Smooth muscle cell (in vitro differentiated cells): ENCODE measurements at regions not wholly inside any gene's neighbourhood (a gene's known extent, or its start where the extent isn't known, plus 50 kb on each side); places are given as distances from the start of the nearest gene placed in this dataset.
A peak's percentile ranks its signal among the peaks of the same experiment; 100 is the strongest.

Experiments
- DNase-seq: peaks from one replicate; lab custom pipeline; 2025; ENCODE audit not compliant: unreplicated experiment; lab: John Stamatoyannopoulos, UW
- H2AFZ ChIP-seq: fragments of 200-600 bp; sonication (generic); 2 replicates; pipeline ENCODE4 v1.6.0; 2016; ENCODE audit warnings: antibody characterized with exemption, low read depth, mild to moderate bottlenecking
- H3F3A ChIP-seq: fragments of 200-600 bp; sonication (generic); 2 replicates; pipeline ENCODE4 v1.6.0; 2017; ENCODE audit warnings: antibody characterized with exemption, low read depth
- H3K27ac ChIP-seq: fragments of 200-600 bp; sonication (generic); 2 replicates; pipeline ENCODE4 v1.5.1; 2016; ENCODE audit warnings: low read depth, mild to moderate bottlenecking
- H3K27me3 ChIP-seq: fragments of 200-600 bp; sonication (generic); 2 replicates; pipeline ENCODE4 v1.6.1; 2016; ENCODE audit warnings: low read depth, mild to moderate bottlenecking
- H3K36me3 ChIP-seq: fragments of 200-600 bp; sonication (generic); 2 replicates; pipeline ENCODE4 v1.5.1; 2016; ENCODE audit warnings: low read depth
- H3K4me1 ChIP-seq: fragments of 200-600 bp; sonication (generic); 2 replicates; pipeline ENCODE4 v1.5.1; 2016; ENCODE audit warnings: low read depth
- H3K4me2 ChIP-seq: fragments of 200-600 bp; sonication (generic); 2 replicates; pipeline ENCODE4 v1.6.0; 2016; ENCODE audit warnings: mild to moderate bottlenecking
- H3K4me3 ChIP-seq: fragments of 200-600 bp; sonication (generic); 2 replicates; pipeline ENCODE4 v1.5.1; 2016; ENCODE audit warnings: mild to moderate bottlenecking
- H3K79me2 ChIP-seq: fragments of 200-600 bp; sonication (generic); 2 replicates; pipeline ENCODE4 v1.6.0; 2016; ENCODE audit warnings: low read depth, mild to moderate bottlenecking
- H3K9ac ChIP-seq: fragments of 200-600 bp; sonication (generic); 2 replicates; pipeline ENCODE4 v1.6.0; 2016; ENCODE audit warnings: low read depth
- H3K9me3 ChIP-seq: fragments of 200-600 bp; sonication (generic); replicated peaks from 2 replicates; pipeline ENCODE4 v1.5.1; 2016; ENCODE audit warnings: low read depth
- H4K20me1 ChIP-seq: fragments of 200-600 bp; sonication (generic); 2 replicates; pipeline ENCODE4 v1.6.0; 2016; ENCODE audit warnings: low read depth
- WGBS: methylation state at CpG from one replicate; pipeline ENCODE4 v1.1.7; 2016; ENCODE audit warnings: low lambda C conversion rate; 5-methylcytosine and 5-hydroxymethylcytosine counted together
- TF ChIP-seq, protein P1 (sequence below): fragments of 200-600 bp; sonication (generic); IDR thresholded peaks from 2 replicates; pipeline ENCODE4 v1.5.1; 2017; ENCODE audit warnings: borderline replicate concordance, mild to moderate bottlenecking, antibody characterized with exemption; ENCODE audit not compliant: insufficient read depth, poor library complexity, severe bottlenecking

GRCh38 chr5:35477321-35477720 is 140.3 kb upstream of the SPEF2 start:
- Histone ChIP-seq H3K79me2 (no peaks in the 10 kb centered on the region), H4K20me1 (no peaks in the 10 kb centered on the region), H3K4me3 (no peak overlapping the region), H3K27me3 (no peaks in the 10 kb centered on the region), H3K4me2 (no peak overlapping the region), H3K27ac (no peak overlapping the region), H3K36me3 (no peaks in the 10 kb centered on the region), H3F3A (no peaks in the 10 kb centered on the region), H2AFZ (peak overlapping the region; percentile 38), H3K4me1 (no peaks in the 10 kb centered on the region), H3K9ac (no peak overlapping the region), H3K9me3 (no peaks in the 10 kb centered on the region)
- TF ChIP-seq, protein P1, sequence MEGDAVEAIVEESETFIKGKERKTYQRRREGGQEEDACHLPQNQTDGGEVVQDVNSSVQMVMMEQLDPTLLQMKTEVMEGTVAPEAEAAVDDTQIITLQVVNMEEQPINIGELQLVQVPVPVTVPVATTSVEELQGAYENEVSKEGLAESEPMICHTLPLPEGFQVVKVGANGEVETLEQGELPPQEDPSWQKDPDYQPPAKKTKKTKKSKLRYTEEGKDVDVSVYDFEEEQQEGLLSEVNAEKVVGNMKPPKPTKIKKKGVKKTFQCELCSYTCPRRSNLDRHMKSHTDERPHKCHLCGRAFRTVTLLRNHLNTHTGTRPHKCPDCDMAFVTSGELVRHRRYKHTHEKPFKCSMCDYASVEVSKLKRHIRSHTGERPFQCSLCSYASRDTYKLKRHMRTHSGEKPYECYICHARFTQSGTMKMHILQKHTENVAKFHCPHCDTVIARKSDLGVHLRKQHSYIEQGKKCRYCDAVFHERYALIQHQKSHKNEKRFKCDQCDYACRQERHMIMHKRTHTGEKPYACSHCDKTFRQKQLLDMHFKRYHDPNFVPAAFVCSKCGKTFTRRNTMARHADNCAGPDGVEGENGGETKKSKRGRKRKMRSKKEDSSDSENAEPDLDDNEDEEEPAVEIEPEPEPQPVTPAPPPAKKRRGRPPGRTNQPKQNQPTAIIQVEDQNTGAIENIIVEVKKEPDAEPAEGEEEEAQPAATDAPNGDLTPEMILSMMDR = no peak
- DNase-seq = no peak

DNA sequence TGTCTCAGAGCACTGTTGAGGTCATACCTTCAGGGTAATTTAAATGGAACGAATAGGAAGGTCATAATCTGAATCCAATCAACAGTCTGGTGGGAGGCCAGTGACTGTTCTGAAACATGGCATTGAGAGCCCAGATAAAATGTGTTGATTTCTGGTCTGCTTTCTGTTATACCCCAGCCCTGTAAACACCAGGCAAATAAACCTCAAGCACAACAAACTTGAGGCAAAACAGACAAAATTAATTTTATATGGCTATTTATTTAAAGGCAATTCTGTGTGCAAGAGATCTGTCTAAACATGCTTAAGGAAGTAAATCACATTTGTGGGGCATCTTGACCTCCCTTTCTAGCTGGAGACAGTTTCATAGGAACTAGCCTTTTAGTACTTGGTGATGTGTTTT is 140.9 kb upstream of the SPEF2 start:
- DNase-seq = no peak

DNA sequence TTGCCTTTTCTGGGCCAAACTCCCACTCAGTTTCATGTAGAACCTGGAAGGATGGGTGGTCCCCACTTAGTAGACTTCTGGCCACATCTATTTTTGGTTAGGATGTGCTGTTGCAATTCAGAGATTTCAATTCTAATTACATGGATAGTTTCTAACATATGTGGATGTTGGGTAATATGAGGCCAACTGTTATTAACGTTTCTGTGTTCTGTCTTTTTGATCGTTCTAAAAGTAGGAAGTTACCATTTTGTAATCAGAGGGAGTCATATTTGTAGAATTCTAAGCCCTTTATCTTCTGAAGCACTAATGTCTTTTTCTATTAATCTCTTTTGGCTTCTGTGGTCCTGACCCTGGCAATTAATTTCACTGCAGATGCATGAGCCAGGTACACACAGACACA is 141.6 kb upstream of the SPEF2 start:
- 44% methylated on average over 2 of the region's 2 CpGs for WGBS
- Histone ChIP-seq H3K9ac (no peak overlapping the region), H3K79me2 (no peaks in the 10 kb centered on the region), H3K36me3 (no peaks in the 10 kb centered on the region), H3K4me1 (no peaks in the 10 kb centered on the region), H4K20me1 (no peaks in the 10 kb centered on the region), H3K27me3 (no peaks in the 10 kb centered on the region), H3K4me3 (no peak overlapping the region), H3K27ac (peak overlapping the region; percentile 32), H3F3A (no peaks in the 10 kb centered on the region), H3K9me3 (no peaks in the 10 kb centered on the region), H3K4me2 (peak overlapping the region; percentile 18), H2AFZ (peak overlapping the region; percentile 38)
- no peak for DNase-seq
- TF ChIP-seq, protein P1 = no peak

More for the DNA sequence above, 140.9 kb upstream of the SPEF2 start:
- Histone ChIP-seq H3K27ac (peak overlapping the region; percentile 32), H3K36me3 (no peaks in the 10 kb centered on the region), H3K4me1 (no peaks in the 10 kb centered on the region), H3K79me2 (no peaks in the 10 kb centered on the region), H3K9me3 (no peaks in the 10 kb centered on the region), H3K9ac (no peak overlapping the region), H3F3A (no peaks in the 10 kb centered on the region), H3K27me3 (no peaks in the 10 kb centered on the region), H4K20me1 (no peaks in the 10 kb centered on the region), H2AFZ (peak overlapping the region; percentile 38), H3K4me3 (no peak overlapping the region), H3K4me2 (peak overlapping the region; percentile 18)
- TF ChIP-seq, protein P1 = no peak
- 0% methylated on average over 1 of the region's 1 CpG for WGBS

- 80% methylated on average over 3 of the region's 3 CpGs for WGBS
- no peaks in the 10 kb centered on the region for H4K20me1 ChIP-seq
- no peak overlapping the region for H3K27ac ChIP-seq
- no peak overlapping the region for H2AFZ ChIP-seq
- H3K9me3 ChIP-seq = no peaks in the 10 kb centered on the region
- no peaks in the 10 kb centered on the region for H3K27me3 ChIP-seq
- H3K4me3 ChIP-seq = no peak overlapping the region
- no peak for DNase-seq
- no peaks in the 10 kb centered on the region for H3K4me1 ChIP-seq
- H3K9ac ChIP-seq = no peak overlapping the region
- no peaks in the 10 kb centered on the region for H3F3A ChIP-seq
- H3K36me3 ChIP-seq = no peaks in the 10 kb centered on the region
- H3K4me2 ChIP-seq = no peak overlapping the region
- H3K79me2 ChIP-seq = no peaks in the 10 kb centered on the region
- TF ChIP-seq, protein P1 = no peak
Measured at GRCh38 chr5:35473589-35473988, 144.1 kb upstream of the SPEF2 start.
